Nephron progenitor cell (in vitro differentiated cells): ENCODE measurements at regions not wholly inside any gene's neighbourhood (a gene's known extent, or its start where the extent isn't known, plus 50 kb on each side); places are given as distances from the start of the nearest gene placed in this dataset.

ENCODE experiments used
- DNase-seq: peaks from one replicate; pipeline ENCODE4 v3.0.0; 2021
- H3K27ac Mint-ChIP-seq: 2 replicates; pipeline ENCODE4 v1.8.0; 2021; ENCODE audit warnings: mild to moderate bottlenecking, moderate library complexity, mixed read lengths
- H3K27me3 Mint-ChIP-seq: 2 replicates; pipeline ENCODE4 v1.8.0; 2021; ENCODE audit warnings: mild to moderate bottlenecking, low read depth, mixed read lengths; ENCODE audit not compliant: poor library complexity
- H3K36me3 Mint-ChIP-seq: 2 replicates; pipeline ENCODE4 v1.8.0; 2021; ENCODE audit warnings: low read depth, mixed read lengths
- H3K4me1 Mint-ChIP-seq: 2 replicates; pipeline ENCODE4 v1.8.0; 2021; ENCODE audit warnings: mixed read lengths
- H3K4me3 Mint-ChIP-seq: 2 replicates; pipeline ENCODE4 v1.8.0; 2021; ENCODE audit warnings: mild to moderate bottlenecking, moderate library complexity, mixed read lengths
- H3K9me3 Mint-ChIP-seq: 2 replicates; pipeline ENCODE4 v1.8.0; 2021; ENCODE audit warnings: mild to moderate bottlenecking, moderate library complexity, mixed read lengths
- CTCF ChIP-seq: fragments of 200-600 bp; sonication (generic); IDR thresholded peaks from 2 replicates; pipeline ENCODE4 v1.5.0; 2021; ENCODE audit warnings: antibody characterized with exemption

- Mint-ChIP-seq H3K27me3 (peaks cover 62% of the 10 kb centered on the region), H3K36me3 (no peaks in the 10 kb centered on the region), H3K4me3 (no peak overlapping the region), H3K27ac (no peak overlapping the region), H3K9me3 (peaks cover 12% of the 10 kb centered on the region), H3K4me1 (no peaks in the 10 kb centered on the region)
- no peak for TF ChIP-seq CTCF
- DNase-seq = no peak
Measured at GRCh38 chr12:107938446-107938845, 163.9 kb downstream of the ASCL4 start.

GRCh38 chr12:107948391-107948945 is 174.0 kb downstream of the ASCL4 start:
- no peak for DNase-seq
- peaks cover 40% of the 10 kb centered on the region for H3K27me3 Mint-ChIP-seq

GRCh38 chr12:107951024-107951423 is 176.5 kb downstream of the ASCL4 start:
- H3K27ac Mint-ChIP-seq = no peak overlapping the region
- no peaks in the 10 kb centered on the region for H3K36me3 Mint-ChIP-seq
- DNase-seq = no peak
- peaks cover 40% of the 10 kb centered on the region for H3K27me3 Mint-ChIP-seq
- no peaks in the 10 kb centered on the region for H3K9me3 Mint-ChIP-seq
- TF ChIP-seq CTCF = no peak
- H3K4me3 Mint-ChIP-seq = no peak overlapping the region
- no peaks in the 10 kb centered on the region for H3K4me1 Mint-ChIP-seq

More at GRCh38 chr12:107948391-107948945, 174.0 kb downstream of the ASCL4 start:
- Mint-ChIP-seq H3K36me3 (no peaks in the 10 kb centered on the region), H3K4me3 (no peak overlapping the region), H3K9me3 (no peaks in the 10 kb centered on the region), H3K4me1 (no peaks in the 10 kb centered on the region), H3K27ac (no peak overlapping the region)
- TF ChIP-seq CTCF = no peak

- Mint-ChIP-seq H3K27ac (no peak overlapping the region), H3K27me3 (peaks cover 39% of the 10 kb centered on the region), H3K36me3 (no peaks in the 10 kb centered on the region), H3K4me1 (no peaks in the 10 kb centered on the region), H3K4me3 (no peak overlapping the region), H3K9me3 (no peaks in the 10 kb centered on the region)
- DNase-seq = peak; percentile 19
- no peak for TF ChIP-seq CTCF
Measured at GRCh38 chr12:107955966-107956643, 173.0 kb upstream of the WSCD2 start.

GRCh38 chr12:107957459-107957858 is 171.6 kb upstream of the WSCD2 start:
- Mint-ChIP-seq H3K9me3 (no peaks in the 10 kb centered on the region), H3K27ac (no peak overlapping the region), H3K27me3 (peaks cover 39% of the 10 kb centered on the region), H3K4me3 (no peak overlapping the region), H3K4me1 (no peaks in the 10 kb centered on the region), H3K36me3 (no peaks in the 10 kb centered on the region)
- no peak for DNase-seq
- no peak for TF ChIP-seq CTCF

- Mint-ChIP-seq H3K9me3 (no peaks in the 10 kb centered on the region), H3K27ac (no peak overlapping the region), H3K4me1 (peaks cover 8% of the 10 kb centered on the region), H3K36me3 (no peaks in the 10 kb centered on the region), H3K4me3 (no peak overlapping the region), H3K27me3 (peaks cover 18% of the 10 kb centered on the region)
- TF ChIP-seq CTCF = no peak
- DNase-seq = no peak
Measured at GRCh38 chr12:107963635-107964034, 165.5 kb upstream of the WSCD2 start.
